GM12801 (cell line): ENCODE measurements at regions not wholly inside any gene's neighbourhood (a gene's known extent, or its start where the extent isn't known, plus 50 kb on each side); places are given as distances from the start of the nearest gene placed in this dataset.
A peak's percentile ranks its signal among the peaks of the same experiment; 100 is the strongest.

Source experiments
- CTCF ChIP-seq: IDR thresholded peaks from one replicate; pipeline ENCODE4 v1.5.1; 2011; ENCODE audit warnings: control low read depth; ENCODE audit not compliant: insufficient read length; ENCODE audit errors: extremely low read depth

- no peak for TF ChIP-seq CTCF
Observed at GRCh38 chr1:34668063-34668462, 86.8 kb upstream of the GJB5 start.

- TF ChIP-seq CTCF = no peak
Observed at GRCh38 chr1:34670982-34671381, 83.9 kb upstream of the GJB5 start.

GRCh38 chr1:34671887-34672286, 83.0 kb upstream of the GJB5 start:
- TF ChIP-seq CTCF = no peak

- peak; percentile 30 for TF ChIP-seq CTCF
Observed at GRCh38 chr1:34681480-34682451, 73.1 kb upstream of the GJB5 start.

GRCh38 chr1:34682452-34683223, 72.2 kb upstream of the GJB5 start:
- TF ChIP-seq CTCF = no peak

GRCh38 chr1:34683616-34684015, 71.2 kb upstream of the GJB5 start:
- TF ChIP-seq CTCF = no peak

- TF ChIP-seq CTCF = no peak
Observed at GRCh38 chr1:34684266-34684665, 70.6 kb upstream of the GJB5 start.
